Stimulated activated CD4-positive, alpha-beta T cell treated with anti-CD3 and anti-CD28 coated beads, Interleukin-15, amount 100 ng/mL, for 1 hour (primary cell): ENCODE measurements at regions not wholly inside any gene's neighbourhood (a gene's known extent, or its start where the extent isn't known, plus 50 kb on each side); places are given as distances from the start of the nearest gene placed in this dataset.
"Not testable (repeated sequence)": the region's sequence is repeated elsewhere in the genome, so short reads cannot be mapped to it uniquely, and the experiment has no call there.

ENCODE experiments used
- DNase-seq, 2 donors: peaks; one replicate each; pipeline ENCODE4 v3.0.0-alpha.2; 2020; ENCODE audit warnings: low read depth in 1 of 2, low spot score in 1 of 2

GRCh38 chr6:147958683-147959082 is 384.0 kb upstream of the SASH1 start:
- no peak for DNase-seq

- DNase-seq = no peak
These were observed 381.0 kb upstream of the SASH1 start for GRCh38 chr6:147961481-147962141.

- DNase-seq = not testable (repeated sequence)
These were observed 377.2 kb upstream of the SASH1 start for GRCh38 chr6:147965448-147965847.

GRCh38 chr6:147970970-147971369 is 371.7 kb upstream of the SASH1 start:
- DNase-seq = no peak

- DNase-seq = no peak
These were observed 370.2 kb upstream of the SASH1 start for GRCh38 chr6:147972448-147972847.

- DNase-seq = no peak
These were observed 368.8 kb upstream of the SASH1 start for GRCh38 chr6:147973806-147974205.

GRCh38 chr6:147974376-147974775 is 368.3 kb upstream of the SASH1 start:
- no peak for DNase-seq

GRCh38 chr6:147977851-147978465 is 364.7 kb upstream of the SASH1 start:
- DNase-seq = no peak

- DNase-seq = no peak
These were observed 362.7 kb upstream of the SASH1 start for GRCh38 chr6:147979966-147980365.

GRCh38 chr6:147983581-147984366 is 358.9 kb upstream of the SASH1 start:
- no peak for DNase-seq

GRCh38 chr6:147986846-147987245 is 355.8 kb upstream of the SASH1 start:
- no peak for DNase-seq

- DNase-seq = no peak
These were observed 352.5 kb upstream of the SASH1 start for GRCh38 chr6:147990159-147990558.

- no peak for DNase-seq
These were observed 350.7 kb upstream of the SASH1 start for GRCh38 chr6:147991961-147992360.

GRCh38 chr6:147999001-147999540 is 343.6 kb upstream of the SASH1 start:
- DNase-seq = no peak

- no peak for DNase-seq
These were observed 340.6 kb upstream of the SASH1 start for GRCh38 chr6:148001844-148002642.

- DNase-seq = no peak
These were observed 338.0 kb upstream of the SASH1 start for GRCh38 chr6:148004651-148005050.

GRCh38 chr6:148005806-148006205 is 336.8 kb upstream of the SASH1 start:
- DNase-seq = no peak

GRCh38 chr6:148010516-148010915 is 332.1 kb upstream of the SASH1 start:
- DNase-seq = not testable (repeated sequence)

GRCh38 chr6:148016013-148016412 is 326.6 kb upstream of the SASH1 start:
- no peak for DNase-seq

GRCh38 chr6:148021165-148021564 is 321.5 kb upstream of the SASH1 start:
- no peak for DNase-seq

- no peak for DNase-seq
These were observed 320.9 kb upstream of the SASH1 start for GRCh38 chr6:148021699-148022098.
